AG09319 (cell line): ENCODE measurements at regions not wholly inside any gene's neighbourhood (a gene's known extent, or its start where the extent isn't known, plus 50 kb on each side); places are given as distances from the start of the nearest gene placed in this dataset.

Experiments used
- DNase-seq: peaks from one replicate; pipeline ENCODE4 v3.0.0-alpha.2; 2010; ENCODE audit warnings: low read depth; ENCODE audit errors: extremely low read depth
- CTCF ChIP-seq: IDR thresholded peaks from 2 replicates; pipeline ENCODE4 v1.5.1; 2011; ENCODE audit warnings: low read depth, mild to moderate bottlenecking, inconsistent platforms, low read length, moderate library complexity

- DNase-seq = no peak
- TF ChIP-seq CTCF = no peak; the same call in 1 of the 2 replicates
Measured at GRCh38 chr7:18151422-18151821, 123.8 kb upstream of the PRPS1L1 start.

- TF ChIP-seq CTCF = no peak
- DNase-seq = no peak
Measured at GRCh38 chr7:18153183-18153748, 125.6 kb upstream of the PRPS1L1 start.

- no peak for DNase-seq
- no peak for TF ChIP-seq CTCF
Measured at GRCh38 chr7:18154726-18155125, 127.1 kb upstream of the PRPS1L1 start.

DNA sequence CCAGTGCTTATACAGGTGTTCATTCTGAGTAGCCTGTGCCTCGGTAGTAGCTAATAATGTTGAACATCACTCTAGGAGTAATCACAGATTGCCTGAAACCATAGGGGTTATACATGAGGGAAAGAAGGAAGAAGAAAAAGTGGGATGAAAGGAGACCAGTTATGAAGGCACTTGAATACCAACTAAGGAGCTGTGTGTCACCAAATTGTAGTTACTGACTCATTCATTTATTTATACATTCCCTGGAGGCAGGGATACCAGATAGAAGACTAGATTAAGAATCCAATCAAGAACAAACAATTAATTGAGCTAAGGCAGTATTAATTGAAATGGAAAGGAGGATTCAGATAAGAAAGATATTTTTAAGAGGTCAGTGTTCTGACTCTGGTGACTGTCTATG, 129.6 kb upstream of the PRPS1L1 start:
- no peak for DNase-seq
- TF ChIP-seq CTCF = no peak

GRCh38 chr7:18162657-18163056, 135.0 kb upstream of the PRPS1L1 start:
- TF ChIP-seq CTCF = no peak
- DNase-seq = no peak

DNA sequence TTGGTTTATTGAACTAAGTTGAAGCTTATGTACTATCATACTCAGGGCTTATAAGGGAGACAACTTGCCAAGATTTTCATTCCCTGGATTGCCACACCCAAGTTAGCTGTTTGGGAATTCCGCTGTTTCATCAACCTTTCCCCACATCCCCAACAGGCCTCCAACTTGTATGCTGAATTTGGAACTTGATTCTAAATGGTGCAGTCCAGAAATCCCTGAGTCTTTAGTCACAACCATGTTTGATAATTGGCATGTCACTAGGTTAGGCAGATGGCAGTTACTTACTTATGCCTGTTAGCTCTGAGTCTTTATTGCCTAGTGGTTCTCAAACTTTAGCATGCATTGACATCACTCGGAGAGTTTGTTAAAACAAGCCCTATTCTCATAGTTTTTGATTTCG, 135.4 kb upstream of the PRPS1L1 start:
- TF ChIP-seq CTCF = no peak
- DNase-seq = no peak

- DNase-seq = no peak
- TF ChIP-seq CTCF = no peak
Measured at GRCh38 chr7:18165166-18165565, 137.5 kb upstream of the PRPS1L1 start.
